ENCODE measurements at regions not wholly inside any gene's neighbourhood (a gene's known extent, or its start where the extent isn't known, plus 50 kb on each side); places are given as distances from the start of the nearest gene placed in this dataset.

GRCh38 chr12:85519163-85519562 lies 239.1 kb downstream of the ALX1 start:
- H3K27ac ChIP-seq (ENCODE audit: low read depth, low read length), result no peak overlapping the region

GRCh38 chr12:85523197-85523596 lies 243.2 kb downstream of the ALX1 start:
- no peaks in the 10 kb centered on the region for H3K9me3 ChIP-seq (ENCODE audit: control insufficient read depth, low read length)
- no peaks in the 10 kb centered on the region for H3K27me3 Mint-ChIP-seq (ENCODE audit: insufficient read depth)
- no peak overlapping the region for H3K9ac ChIP-seq (ENCODE audit: extremely low read depth, low read length, poor library complexity, severe bottlenecking)
- no peaks in the 10 kb centered on the region for H3K9me3 Mint-ChIP-seq
- H3K36me3 Mint-ChIP-seq (ENCODE audit: low read depth), result no peaks in the 10 kb centered on the region
- H3K4me3 ChIP-seq (ENCODE audit: low read length), result no peak overlapping the region
- no peak overlapping the region for H3K27ac ChIP-seq (ENCODE audit: low read depth, low read length)
- peaks cover 3% of the 10 kb centered on the region for H3K4me1 ChIP-seq (ENCODE audit: control insufficient read depth, insufficient read depth, low read length)
- TF ChIP-seq, protein P1, sequence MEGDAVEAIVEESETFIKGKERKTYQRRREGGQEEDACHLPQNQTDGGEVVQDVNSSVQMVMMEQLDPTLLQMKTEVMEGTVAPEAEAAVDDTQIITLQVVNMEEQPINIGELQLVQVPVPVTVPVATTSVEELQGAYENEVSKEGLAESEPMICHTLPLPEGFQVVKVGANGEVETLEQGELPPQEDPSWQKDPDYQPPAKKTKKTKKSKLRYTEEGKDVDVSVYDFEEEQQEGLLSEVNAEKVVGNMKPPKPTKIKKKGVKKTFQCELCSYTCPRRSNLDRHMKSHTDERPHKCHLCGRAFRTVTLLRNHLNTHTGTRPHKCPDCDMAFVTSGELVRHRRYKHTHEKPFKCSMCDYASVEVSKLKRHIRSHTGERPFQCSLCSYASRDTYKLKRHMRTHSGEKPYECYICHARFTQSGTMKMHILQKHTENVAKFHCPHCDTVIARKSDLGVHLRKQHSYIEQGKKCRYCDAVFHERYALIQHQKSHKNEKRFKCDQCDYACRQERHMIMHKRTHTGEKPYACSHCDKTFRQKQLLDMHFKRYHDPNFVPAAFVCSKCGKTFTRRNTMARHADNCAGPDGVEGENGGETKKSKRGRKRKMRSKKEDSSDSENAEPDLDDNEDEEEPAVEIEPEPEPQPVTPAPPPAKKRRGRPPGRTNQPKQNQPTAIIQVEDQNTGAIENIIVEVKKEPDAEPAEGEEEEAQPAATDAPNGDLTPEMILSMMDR (conservative IDR thresholded peaks at IDR 0.05), result no peak
- H3K4me1 Mint-ChIP-seq, result peaks cover 17% of the 10 kb centered on the region
- no peak overlapping the region for H3K4me3 Mint-ChIP-seq
- WGBS, 2 experiments (ENCODE audit: insufficient coverage in 1 of 2, insufficient read length in 1 of 2), result 91% methylated on average over 2 of the region's 2 CpGs; no CpG with 5 or more reads in 1 of the 2 experiments
- H3K27me3 ChIP-seq (ENCODE audit: control insufficient read depth, insufficient read depth, low read length, poor library complexity, severe bottlenecking), result no peaks in the 10 kb centered on the region
- no peak for DNase-seq
- no peak overlapping the region for H3K27ac Mint-ChIP-seq
- no peaks in the 10 kb centered on the region for H3K36me3 ChIP-seq (ENCODE audit: control insufficient read depth, insufficient read depth, low read length)

More at GRCh38 chr12:85519163-85519562, 239.1 kb downstream of the ALX1 start:
- peaks cover 3% of the 10 kb centered on the region for H3K4me1 ChIP-seq (ENCODE audit: control insufficient read depth, insufficient read depth, low read length)
- no peaks in the 10 kb centered on the region for H3K36me3 ChIP-seq (ENCODE audit: control insufficient read depth, insufficient read depth, low read length)
- Mint-ChIP-seq H3K4me1 (peaks cover 24% of the 10 kb centered on the region), H3K27me3 (ENCODE audit: insufficient read depth) (no peaks in the 10 kb centered on the region), H3K9me3 (no peaks in the 10 kb centered on the region), H3K4me3 (no peak overlapping the region), H3K36me3 (ENCODE audit: low read depth) (no peaks in the 10 kb centered on the region), H3K27ac (peak overlapping the region; percentile 81)
- H3K27me3 ChIP-seq (ENCODE audit: control insufficient read depth, insufficient read depth, low read length, poor library complexity, severe bottlenecking), result no peaks in the 10 kb centered on the region
- no peak overlapping the region for H3K4me3 ChIP-seq (ENCODE audit: low read length)
- TF ChIP-seq, protein P1 (conservative IDR thresholded peaks at IDR 0.05), result no peak
- WGBS, 2 experiments (ENCODE audit: insufficient coverage in 1 of 2, insufficient read length in 1 of 2), result 31 to 64% methylated on average over 1 to 3 of the region's 3 CpGs
- no peak for DNase-seq
- H3K9ac ChIP-seq (ENCODE audit: extremely low read depth, low read length, poor library complexity, severe bottlenecking), result no peak overlapping the region
- H3K9me3 ChIP-seq (ENCODE audit: control insufficient read depth, low read length), result no peaks in the 10 kb centered on the region

- H3K4me3 ChIP-seq (ENCODE audit: low read length), result no peak overlapping the region
- WGBS, 2 experiments (ENCODE audit: insufficient coverage in 1 of 2, insufficient read length in 1 of 2), result 79 to 89% methylated on average over 1 to 2 of the region's 2 CpGs
- H3K27ac ChIP-seq (ENCODE audit: low read depth, low read length), result no peak overlapping the region
- H3K4me3 Mint-ChIP-seq, result no peak overlapping the region
- H3K27me3 ChIP-seq (ENCODE audit: control insufficient read depth, insufficient read depth, low read length, poor library complexity, severe bottlenecking), result no peaks in the 10 kb centered on the region
- H3K36me3 Mint-ChIP-seq (ENCODE audit: low read depth), result no peaks in the 10 kb centered on the region
- H3K9me3 Mint-ChIP-seq, result no peaks in the 10 kb centered on the region
- no peak overlapping the region for H3K27ac Mint-ChIP-seq
- H3K4me1 Mint-ChIP-seq, result no peaks in the 10 kb centered on the region
- H3K9ac ChIP-seq (ENCODE audit: extremely low read depth, low read length, poor library complexity, severe bottlenecking), result no peak overlapping the region
- TF ChIP-seq, protein P1 (conservative IDR thresholded peaks at IDR 0.05), result no peak
- no peaks in the 10 kb centered on the region for H3K9me3 ChIP-seq (ENCODE audit: control insufficient read depth, low read length)
- H3K36me3 ChIP-seq (ENCODE audit: control insufficient read depth, insufficient read depth, low read length), result no peaks in the 10 kb centered on the region
- H3K27me3 Mint-ChIP-seq (ENCODE audit: insufficient read depth), result no peaks in the 10 kb centered on the region
- DNase-seq, result no peak
- no peaks in the 10 kb centered on the region for H3K4me1 ChIP-seq (ENCODE audit: control insufficient read depth, insufficient read depth, low read length)
Measured at GRCh38 chr12:85527192-85527591, 247.2 kb downstream of the ALX1 start.

Data from endodermal cell (in vitro differentiated cells).